GM12892 (cell line): ENCODE measurements at regions not wholly inside any gene's neighbourhood (a gene's known extent, or its start where the extent isn't known, plus 50 kb on each side); places are given as distances from the start of the nearest gene placed in this dataset.

Experiments
- POLR2A ChIP-seq: IDR thresholded peaks from 2 replicates; pipeline ENCODE4 v1.6.1; 2011; ENCODE audit warnings: low read depth, low read length, control low read depth
- TAF1 ChIP-seq: IDR thresholded peaks from 2 replicates; pipeline ENCODE4 v1.6.1; 2011; ENCODE audit warnings: low read depth, mild to moderate bottlenecking, control low read depth, low read length, borderline replicate concordance

DNA sequence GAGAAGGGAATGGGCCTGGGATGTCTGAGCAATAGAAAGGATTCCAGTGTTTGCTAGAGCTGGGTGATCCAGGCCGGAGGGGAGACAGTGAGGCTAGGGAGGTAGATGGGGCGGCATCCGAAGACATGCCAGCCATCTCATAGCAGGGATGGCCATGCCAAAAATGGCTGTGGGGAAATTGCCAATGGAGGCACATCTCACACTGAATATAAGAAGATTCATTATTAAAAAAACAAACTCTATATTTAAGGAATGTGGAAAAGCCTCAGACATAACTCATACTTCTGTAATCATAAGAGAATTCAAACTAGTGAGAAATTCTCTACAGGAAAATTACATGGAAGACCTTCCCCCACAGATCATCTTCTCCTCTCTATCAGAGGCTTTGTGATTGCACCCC, 289.2 kb downstream of the FGF9 start:
- TF ChIP-seq TAF1 (no peak), POLR2A (no peak)
